Caco-2 (cell line): ENCODE measurements at regions not wholly inside any gene's neighbourhood (a gene's known extent, or its start where the extent isn't known, plus 50 kb on each side); places are given as distances from the start of the nearest gene placed in this dataset.

Experiments used
- BruUV-seq: library from RNA; stranded (reverse); fragments of 400-500 nt; replicated peaks from 2 replicates; lab custom pipeline; 2021; lab: Mats Ljungman, UMichigan
- CTCF ChIA-PET: fragments of 300-600 bp; sonication (Branson Sonifier 250); formaldehyde crosslinking; loops from one replicate; lab custom pipeline; 2022; ENCODE audit warnings: antibody characterized with exemption; lab: Charles Lee
- POLR2A ChIA-PET: fragments of 300-600 bp; sonication (Branson Sonifier 250); formaldehyde crosslinking; loops from one replicate; lab custom pipeline; 2022; ENCODE audit warnings: antibody characterized with exemption; lab: Charles Lee
- DNase-seq, 2 experiments: peaks; one replicate each; pipeline versions ENCODE4 v3.0.0 to v3.0.0-alpha.2; 2020 to 2022
- H3K27me3 ChIP-seq: replicated peaks from 2 replicates; pipeline ENCODE4 v1.6.0; 2011; ENCODE audit warnings: low read length; ENCODE audit not compliant: control insufficient read depth, insufficient read depth
- H3K36me3 ChIP-seq: 2 replicates; pipeline ENCODE4 v1.5.1; 2011; ENCODE audit warnings: low read length; ENCODE audit not compliant: control insufficient read depth, insufficient read depth
- H3K4me1 ChIP-seq: fragments of 250-450 bp; sonication (Bioruptor Pico); 2 replicates; pipeline ENCODE4 v1.5.1; 2020; ENCODE audit warnings: mild to moderate bottlenecking
- H3K4me3 ChIP-seq: 2 replicates; pipeline ENCODE4 v1.5.1; 2011; ENCODE audit warnings: low read depth, mild to moderate bottlenecking, control low read depth, low read length
- H3K9me3 ChIP-seq: fragments of 250-450 bp; sonication (Bioruptor Pico); 2 replicates; pipeline ENCODE4 v1.5.1; 2020; ENCODE audit warnings: mild to moderate bottlenecking, moderate library complexity
- H3K27ac Mint-ChIP-seq: one replicate; pipeline ENCODE4 v1.8.0; 2022; ENCODE audit warnings: mixed read lengths; ENCODE audit not compliant: unreplicated experiment
- H3K27me3 Mint-ChIP-seq: one replicate; pipeline ENCODE4 v1.8.0; 2022; ENCODE audit warnings: mixed read lengths; ENCODE audit not compliant: insufficient read depth, unreplicated experiment
- H3K36me3 Mint-ChIP-seq: one replicate; pipeline ENCODE4 v1.8.0; 2022; ENCODE audit warnings: mild to moderate bottlenecking, mixed read lengths; ENCODE audit not compliant: insufficient read depth, unreplicated experiment
- H3K4me1 Mint-ChIP-seq: one replicate; pipeline ENCODE4 v1.8.0; 2022; ENCODE audit warnings: low read depth, mixed read lengths; ENCODE audit not compliant: unreplicated experiment
- H3K4me3 Mint-ChIP-seq: one replicate; pipeline ENCODE4 v1.8.0; 2022; ENCODE audit warnings: mild to moderate bottlenecking, moderate library complexity, mixed read lengths; ENCODE audit not compliant: unreplicated experiment
- H3K9me3 Mint-ChIP-seq: one replicate; pipeline ENCODE4 v1.8.0; 2022; ENCODE audit warnings: mixed read lengths; ENCODE audit not compliant: unreplicated experiment
- intact Hi-C: fragments of 100-400 bp; cut with micrococcal nuclease; formaldehyde crosslinking; loops from one replicate; pipeline ENCODE4 v1.10.0; 2022; ENCODE audit not compliant: unreplicated experiment
- TF ChIP-seq, protein P1 (sequence below), 2 experiments: fragments of 200-600 bp in 1 of 2; IDR thresholded peaks; 1 replicate in 1 of 2; 2 replicates in 1 of 2; pipeline versions ENCODE4 v1.5.1 to v1.8.0; 2011 to 2022; ENCODE audit warnings: antibody characterized with exemption in 1 of 2, control low read depth in 1 of 2, inconsistent platforms in 1 of 2, low read depth in 1 of 2, low read length in 1 of 2, mild to moderate bottlenecking in 1 of 2, moderate library complexity in 1 of 2; ENCODE audit not compliant: insufficient read depth in 1 of 2, severe bottlenecking in 1 of 2, unreplicated experiment in 1 of 2

DNA sequence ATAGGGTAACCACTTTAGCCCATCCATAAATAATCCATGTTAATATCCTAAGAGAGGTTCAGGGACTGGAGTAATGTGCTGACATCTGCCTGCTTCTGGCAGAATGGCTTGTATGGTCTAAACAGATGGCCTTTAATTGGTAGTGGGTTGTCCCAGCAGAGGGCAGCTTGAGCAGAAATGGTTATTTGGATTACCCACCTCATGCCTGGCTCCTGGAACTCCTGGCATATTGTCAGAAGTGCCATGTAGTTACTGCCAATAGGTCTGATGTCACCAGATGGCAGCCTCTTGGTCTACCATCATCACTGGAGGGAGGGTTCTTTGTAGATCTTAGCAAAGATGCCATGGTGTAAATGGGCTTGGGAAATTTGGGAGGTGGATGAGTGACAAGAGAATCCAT is 157.5 kb upstream of the SOX9 start:
- Histone ChIP-seq H3K27me3 (no peaks in the 10 kb centered on the region), H3K4me3 (no peak overlapping the region), H3K4me1 (no peaks in the 10 kb centered on the region), H3K36me3 (no peaks in the 10 kb centered on the region), H3K9me3 (no peaks in the 10 kb centered on the region)
- DNase-seq: no peak
- Mint-ChIP-seq H3K36me3 (no peaks in the 10 kb centered on the region), H3K9me3 (no peaks in the 10 kb centered on the region), H3K4me1 (no peaks in the 10 kb centered on the region), H3K27me3 (no peaks in the 10 kb centered on the region), H3K27ac (no peak overlapping the region), H3K4me3 (no peak overlapping the region)
- TF ChIP-seq, protein P1, sequence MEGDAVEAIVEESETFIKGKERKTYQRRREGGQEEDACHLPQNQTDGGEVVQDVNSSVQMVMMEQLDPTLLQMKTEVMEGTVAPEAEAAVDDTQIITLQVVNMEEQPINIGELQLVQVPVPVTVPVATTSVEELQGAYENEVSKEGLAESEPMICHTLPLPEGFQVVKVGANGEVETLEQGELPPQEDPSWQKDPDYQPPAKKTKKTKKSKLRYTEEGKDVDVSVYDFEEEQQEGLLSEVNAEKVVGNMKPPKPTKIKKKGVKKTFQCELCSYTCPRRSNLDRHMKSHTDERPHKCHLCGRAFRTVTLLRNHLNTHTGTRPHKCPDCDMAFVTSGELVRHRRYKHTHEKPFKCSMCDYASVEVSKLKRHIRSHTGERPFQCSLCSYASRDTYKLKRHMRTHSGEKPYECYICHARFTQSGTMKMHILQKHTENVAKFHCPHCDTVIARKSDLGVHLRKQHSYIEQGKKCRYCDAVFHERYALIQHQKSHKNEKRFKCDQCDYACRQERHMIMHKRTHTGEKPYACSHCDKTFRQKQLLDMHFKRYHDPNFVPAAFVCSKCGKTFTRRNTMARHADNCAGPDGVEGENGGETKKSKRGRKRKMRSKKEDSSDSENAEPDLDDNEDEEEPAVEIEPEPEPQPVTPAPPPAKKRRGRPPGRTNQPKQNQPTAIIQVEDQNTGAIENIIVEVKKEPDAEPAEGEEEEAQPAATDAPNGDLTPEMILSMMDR (IDR thresholded peaks at IDR 0.05; ENCODE audit: insufficient read depth in 1 of 2, low read depth in 1 of 2, low read length in 1 of 2, severe bottlenecking in 1 of 2, unreplicated experiment in 1 of 2): no peak
- ChIA-PET POLR2A (no interaction called here), CTCF (no interaction called here)
- BruUV-seq: no TSS peak
- intact Hi-C loops: no loop called here

DNA sequence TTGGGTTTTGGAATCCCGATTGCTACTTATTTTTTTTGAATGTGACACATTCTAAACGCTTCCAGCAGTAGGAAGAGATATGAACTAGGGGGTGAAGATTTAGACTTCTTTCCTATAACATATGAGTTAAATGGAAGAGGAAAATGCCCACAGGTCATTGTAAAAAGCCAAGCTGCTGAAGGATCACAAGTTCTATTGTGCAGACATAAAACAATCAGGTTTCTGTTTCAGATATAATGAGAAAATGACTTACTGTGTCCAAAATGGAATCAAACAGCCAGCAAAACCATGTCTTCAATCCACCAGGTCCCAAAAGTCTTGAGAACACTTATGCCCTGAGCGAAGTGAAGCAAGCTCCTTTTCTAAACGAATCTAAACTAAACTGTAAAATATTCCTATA is 157.0 kb upstream of the SOX9 start:
- no peaks in the 10 kb centered on the region for H3K4me1 ChIP-seq
- no peaks in the 10 kb centered on the region for H3K36me3 ChIP-seq
- Mint-ChIP-seq H3K4me1 (no peaks in the 10 kb centered on the region), H3K4me3 (no peak overlapping the region), H3K36me3 (no peaks in the 10 kb centered on the region), H3K27me3 (no peaks in the 10 kb centered on the region), H3K9me3 (no peaks in the 10 kb centered on the region), H3K27ac (no peak overlapping the region)
- no TSS peak for BruUV-seq
- ChIA-PET CTCF (no interaction called here), POLR2A (no interaction called here)
- intact Hi-C loops: no loop called here
- no peak overlapping the region for H3K4me3 ChIP-seq
- H3K27me3 ChIP-seq: no peaks in the 10 kb centered on the region
- H3K9me3 ChIP-seq: no peaks in the 10 kb centered on the region
- TF ChIP-seq, protein P1 (IDR thresholded peaks at IDR 0.05; ENCODE audit: insufficient read depth in 1 of 2, low read depth in 1 of 2, low read length in 1 of 2, severe bottlenecking in 1 of 2, unreplicated experiment in 1 of 2): no peak
- DNase-seq: no peak

DNA sequence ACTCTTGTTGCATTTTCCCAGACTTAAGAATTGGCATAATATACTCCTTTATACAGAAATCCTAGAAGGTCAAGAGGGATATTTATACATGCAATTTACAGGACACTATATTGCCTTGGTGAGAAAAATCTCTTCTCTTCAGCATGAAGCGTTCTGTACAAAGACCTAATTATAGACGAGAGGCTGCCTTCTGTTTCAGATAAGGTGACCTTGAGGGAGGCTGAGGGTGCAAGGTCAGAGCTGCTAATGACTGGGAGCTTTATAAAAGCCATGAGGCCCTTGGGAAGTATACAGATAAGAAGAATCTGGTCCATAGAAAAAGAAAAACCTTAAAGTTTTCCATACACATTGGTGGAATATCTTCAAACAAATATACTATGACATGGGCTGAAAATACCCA is 156.3 kb upstream of the SOX9 start:
- no peaks in the 10 kb centered on the region for H3K9me3 Mint-ChIP-seq
- no peak overlapping the region for H3K4me3 Mint-ChIP-seq
- H3K27me3 Mint-ChIP-seq: no peaks in the 10 kb centered on the region
- no peaks in the 10 kb centered on the region for H3K36me3 ChIP-seq
- H3K9me3 ChIP-seq: no peaks in the 10 kb centered on the region
- no TSS peak for BruUV-seq
- no peaks in the 10 kb centered on the region for H3K27me3 ChIP-seq
- no peaks in the 10 kb centered on the region for H3K4me1 Mint-ChIP-seq
- H3K36me3 Mint-ChIP-seq: no peaks in the 10 kb centered on the region
- ChIA-PET CTCF (no interaction called here), POLR2A (no interaction called here)
- no peak for DNase-seq
- TF ChIP-seq, protein P1 (IDR thresholded peaks at IDR 0.05; ENCODE audit: insufficient read depth in 1 of 2, low read depth in 1 of 2, low read length in 1 of 2, severe bottlenecking in 1 of 2, unreplicated experiment in 1 of 2): no peak
- H3K4me3 ChIP-seq: no peak overlapping the region
- H3K27ac Mint-ChIP-seq: no peak overlapping the region
- H3K4me1 ChIP-seq: no peaks in the 10 kb centered on the region
- intact Hi-C loops: no loop called here
